Tibial artery (tissue), 4 donors: ENCODE measurements at regions not wholly inside any gene's neighbourhood (a gene's known extent, or its start where the extent isn't known, plus 50 kb on each side); places are given as distances from the start of the nearest gene placed in this dataset.

ENCODE experiments used
- DNase-seq, 2 donors: peaks; one replicate each; pipeline ENCODE4 v3.0.0-alpha.2; 2019
- H3K27ac ChIP-seq, 2 donors: fragments of 200-600 bp; sonication (generic) in 1 of 2; 1 replicate in 1 of 2; 2 replicates in 1 of 2; pipeline ENCODE4 v1.5.1; 2018 to 2019; ENCODE audit warnings: mild to moderate bottlenecking in 1 of 2
- H3K27me3 ChIP-seq, 2 donors: fragments of 200-600 bp; sonication (generic) in 1 of 2; one replicate each; pipeline versions ENCODE4 v1.5.1 to v1.6.0; 2016 to 2019
- H3K36me3 ChIP-seq, 3 donors: fragments of 200-600 bp; sonication (generic) in 2 of 3; one replicate each; pipeline ENCODE4 v1.5.1; 2016 to 2019; ENCODE audit warnings: mild to moderate bottlenecking in 2 of 3
- H3K4me1 ChIP-seq, 4 donors: fragments of 200-600 bp; sonication (generic) in 2 of 4; 1 replicate in 3 of 4; 2 replicates in 1 of 4; pipeline ENCODE4 v1.5.1; 2016 to 2019
- H3K4me3 ChIP-seq, 2 donors: fragments of 200-600 bp; sonication (generic) in 1 of 2; 1 replicate in 1 of 2; 2 replicates in 1 of 2; pipeline ENCODE4 v1.5.1; 2018 to 2019; ENCODE audit warnings: mild to moderate bottlenecking in 2 of 2
- H3K9me3 ChIP-seq, 3 donors: fragments of 200-600 bp; sonication (generic) in 1 of 3; one replicate each; pipeline ENCODE4 v1.5.1; 2016 to 2019
- intact Hi-C: fragments of 100-400 bp; cut with DNase I; formaldehyde crosslinking; loops from one replicate; pipeline ENCODE4 v1.15.0; 2023; ENCODE audit warnings: low total_unique reads
- TF ChIP-seq, protein P1 (sequence below), 2 experiments: fragments of 200-600 bp in 1 of 2; fragments of 450-650 bp in 1 of 2; IDR thresholded peaks; one replicate each; pipeline ENCODE4 v1.5.1; 2017 to 2019; ENCODE audit warnings: antibody characterized with exemption in 2 of 2, mild to moderate bottlenecking in 1 of 2, moderate library complexity in 1 of 2

DNA sequence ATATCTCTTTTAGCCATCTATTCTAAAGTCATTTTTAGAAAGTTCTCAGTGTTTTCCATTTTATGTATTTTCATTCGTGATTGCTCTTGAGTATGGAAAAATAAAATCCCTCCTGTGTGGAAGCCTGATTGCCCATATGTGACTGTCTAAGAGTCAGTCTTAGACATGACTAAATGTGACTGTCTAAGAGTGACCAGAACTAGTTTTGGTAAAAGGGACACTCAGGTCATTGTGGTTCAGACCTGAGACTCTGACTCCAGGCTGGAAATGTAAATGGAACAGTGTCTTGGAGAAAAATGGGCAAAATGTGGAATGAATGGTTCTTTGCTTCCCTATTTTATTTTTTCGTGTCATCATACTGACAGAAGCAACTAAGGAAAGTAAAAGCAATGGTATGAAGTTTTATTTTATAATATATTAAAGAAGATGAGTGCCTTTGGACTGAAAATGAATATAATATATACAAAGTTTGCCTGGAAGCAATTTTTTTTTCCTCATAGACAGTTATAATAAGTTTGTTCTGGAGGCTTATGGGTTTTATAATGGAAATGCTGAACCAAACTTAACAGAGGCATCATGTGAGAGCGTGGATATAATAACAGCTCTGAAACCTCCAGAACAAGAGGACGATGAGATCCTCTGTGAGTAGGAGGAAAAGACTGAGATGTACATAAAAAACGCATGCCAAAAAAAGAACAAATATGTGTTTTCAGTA is 264.4 kb downstream of the ZPLD1 start:
- no peak for DNase-seq
- H3K4me1 ChIP-seq = no peaks in the 10 kb centered on the region
- intact Hi-C loops = no loop called here
- no peak overlapping the region for H3K4me3 ChIP-seq
- H3K27me3 ChIP-seq = no peaks in the 10 kb centered on the region
- TF ChIP-seq, protein P1, sequence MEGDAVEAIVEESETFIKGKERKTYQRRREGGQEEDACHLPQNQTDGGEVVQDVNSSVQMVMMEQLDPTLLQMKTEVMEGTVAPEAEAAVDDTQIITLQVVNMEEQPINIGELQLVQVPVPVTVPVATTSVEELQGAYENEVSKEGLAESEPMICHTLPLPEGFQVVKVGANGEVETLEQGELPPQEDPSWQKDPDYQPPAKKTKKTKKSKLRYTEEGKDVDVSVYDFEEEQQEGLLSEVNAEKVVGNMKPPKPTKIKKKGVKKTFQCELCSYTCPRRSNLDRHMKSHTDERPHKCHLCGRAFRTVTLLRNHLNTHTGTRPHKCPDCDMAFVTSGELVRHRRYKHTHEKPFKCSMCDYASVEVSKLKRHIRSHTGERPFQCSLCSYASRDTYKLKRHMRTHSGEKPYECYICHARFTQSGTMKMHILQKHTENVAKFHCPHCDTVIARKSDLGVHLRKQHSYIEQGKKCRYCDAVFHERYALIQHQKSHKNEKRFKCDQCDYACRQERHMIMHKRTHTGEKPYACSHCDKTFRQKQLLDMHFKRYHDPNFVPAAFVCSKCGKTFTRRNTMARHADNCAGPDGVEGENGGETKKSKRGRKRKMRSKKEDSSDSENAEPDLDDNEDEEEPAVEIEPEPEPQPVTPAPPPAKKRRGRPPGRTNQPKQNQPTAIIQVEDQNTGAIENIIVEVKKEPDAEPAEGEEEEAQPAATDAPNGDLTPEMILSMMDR (IDR thresholded peaks at IDR 0.05) = no peak
- H3K27ac ChIP-seq = no peak overlapping the region
- no peaks in the 10 kb centered on the region for H3K36me3 ChIP-seq
- H3K9me3 ChIP-seq = no peaks in the 10 kb centered on the region

DNA sequence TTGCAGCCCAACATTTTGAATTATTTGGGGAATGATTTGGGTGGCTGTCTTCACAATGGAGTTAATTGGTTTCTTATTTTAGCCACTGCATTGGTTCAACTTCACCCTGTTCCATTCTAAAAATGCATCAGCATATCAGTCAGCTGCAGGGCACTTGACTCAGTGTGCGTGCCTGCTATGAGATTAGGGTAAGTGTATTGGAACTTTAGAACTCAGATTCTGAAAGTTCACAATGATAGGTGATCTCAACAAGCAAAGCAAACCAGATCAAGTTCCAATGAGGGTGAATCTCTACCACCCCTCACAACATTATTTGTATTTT is 265.0 kb downstream of the ZPLD1 start:
- Histone ChIP-seq H3K27me3 (no peaks in the 10 kb centered on the region), H3K36me3 (no peaks in the 10 kb centered on the region), H3K4me3 (no peak overlapping the region), H3K4me1 (no peaks in the 10 kb centered on the region), H3K27ac (no peak overlapping the region), H3K9me3 (no peaks in the 10 kb centered on the region)
- TF ChIP-seq, protein P1 (IDR thresholded peaks at IDR 0.05) = no peak
- intact Hi-C loops = no loop called here
- DNase-seq = no peak

DNA sequence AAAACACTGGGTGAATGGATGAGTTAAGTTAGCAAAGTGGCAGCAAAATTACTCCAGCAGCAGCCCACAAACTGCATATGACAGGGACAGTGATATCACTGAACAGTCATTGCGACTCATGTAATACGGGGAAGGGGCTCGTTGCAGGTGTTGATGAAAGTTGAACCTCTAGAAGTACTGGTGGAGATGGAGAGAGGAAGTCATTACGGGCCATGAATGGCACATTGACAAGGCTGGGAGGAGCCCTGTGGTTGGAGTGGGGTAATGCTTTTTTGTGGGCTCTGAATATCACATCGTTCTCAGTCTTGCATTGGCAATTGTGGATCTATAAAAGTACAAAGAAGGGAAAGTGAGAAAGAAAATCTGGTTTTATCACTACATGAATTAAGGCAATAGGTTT is 278.1 kb downstream of the ZPLD1 start:
- H3K36me3 ChIP-seq = no peaks in the 10 kb centered on the region
- H3K27me3 ChIP-seq = no peaks in the 10 kb centered on the region
- no peak overlapping the region for H3K27ac ChIP-seq
- TF ChIP-seq, protein P1 (IDR thresholded peaks at IDR 0.05) = no peak
- no peaks in the 10 kb centered on the region for H3K9me3 ChIP-seq
- intact Hi-C loops = no loop called here
- DNase-seq = no peak
- no peaks in the 10 kb centered on the region for H3K4me1 ChIP-seq
- no peak overlapping the region for H3K4me3 ChIP-seq

- no peaks in the 10 kb centered on the region for H3K36me3 ChIP-seq
- no peaks in the 10 kb centered on the region for H3K9me3 ChIP-seq
- H3K27me3 ChIP-seq = no peaks in the 10 kb centered on the region
- intact Hi-C loops = no loop called here
- no peaks in the 10 kb centered on the region for H3K4me1 ChIP-seq
- TF ChIP-seq, protein P1 (IDR thresholded peaks at IDR 0.05) = no peak
- H3K27ac ChIP-seq = no peak overlapping the region
- DNase-seq = no peak
- no peak overlapping the region for H3K4me3 ChIP-seq
Measured at GRCh38 chr3:102714567-102714966, 279.8 kb downstream of the ZPLD1 start.

- TF ChIP-seq, protein P1 (IDR thresholded peaks at IDR 0.05) = no peak
- intact Hi-C loops = no loop called here
- H3K4me1 ChIP-seq = no peaks in the 10 kb centered on the region
- no peaks in the 10 kb centered on the region for H3K9me3 ChIP-seq
- no peak overlapping the region for H3K27ac ChIP-seq
- H3K4me3 ChIP-seq = no peak overlapping the region
- no peaks in the 10 kb centered on the region for H3K36me3 ChIP-seq
- DNase-seq = no peak
- H3K27me3 ChIP-seq = no peaks in the 10 kb centered on the region
Measured at GRCh38 chr3:102715030-102715697, 280.3 kb downstream of the ZPLD1 start.
